Liver (tissue), 8 donors: ENCODE measurements at regions not wholly inside any gene's neighbourhood (a gene's known extent, or its start where the extent isn't known, plus 50 kb on each side); places are given as distances from the start of the nearest gene placed in this dataset.

Source experiments
- DNase-seq: peaks from one replicate; pipeline ENCODE4 v3.0.0-alpha.2; 2017; ENCODE audit warnings: low spot score
- H3K27ac ChIP-seq, 2 donors: one replicate each; pipeline ENCODE4 v1.7.0; 2013; ENCODE audit warnings: inconsistent platforms in 2 of 2, low read length in 2 of 2, control low read depth in 1 of 2, low read depth in 1 of 2, mild to moderate bottlenecking in 1 of 2
- H3K27me3 ChIP-seq, 4 donors: one replicate each; pipeline versions ENCODE4 v1.6.1 to v1.7.0; 2013; ENCODE audit warnings: low read length in 3 of 4, inconsistent platforms in 1 of 4, mild to moderate bottlenecking in 1 of 4, moderate library complexity in 1 of 4; ENCODE audit not compliant: control insufficient read depth in 4 of 4, insufficient read depth in 4 of 4
- H3K36me3 ChIP-seq, 4 donors: one replicate each; pipeline versions ENCODE4 v1.6.1 to v1.7.0; 2013; ENCODE audit warnings: low read length in 3 of 4, mild to moderate bottlenecking in 3 of 4, low read depth in 1 of 4, moderate library complexity in 1 of 4; ENCODE audit not compliant: control insufficient read depth in 4 of 4, insufficient read depth in 3 of 4
- H3K4me1 ChIP-seq, 4 donors: one replicate each; pipeline versions ENCODE4 v1.6.1 to v1.7.0; 2013; ENCODE audit warnings: low read length in 3 of 4, mild to moderate bottlenecking in 3 of 4, moderate library complexity in 1 of 4; ENCODE audit not compliant: control insufficient read depth in 4 of 4, insufficient read depth in 4 of 4
- H3K4me3 ChIP-seq, 3 donors: one replicate each; pipeline versions ENCODE4 v1.6.1 to v1.7.0; 2013; ENCODE audit warnings: low read length in 3 of 3, control low read depth in 1 of 3, low read depth in 1 of 3, mild to moderate bottlenecking in 1 of 3
- H3K9ac ChIP-seq, 2 donors: one replicate each; pipeline ENCODE4 v1.7.0; 2013; ENCODE audit warnings: low read length in 2 of 2, mild to moderate bottlenecking in 2 of 2, moderate library complexity in 2 of 2, control low read depth in 1 of 2, low read depth in 1 of 2
- H3K9me3 ChIP-seq, 4 donors: one replicate each; pipeline versions ENCODE4 v1.6.1 to v1.7.0; 2013; ENCODE audit warnings: low read length in 3 of 4; ENCODE audit not compliant: control insufficient read depth in 4 of 4
- EGR1 ChIP-seq, 2 donors: IDR thresholded peaks; 2 replicates each; pipeline ENCODE4 v1.6.1; 2016 to 2018; ENCODE audit warnings: antibody characterized with exemption in 2 of 2, low read depth in 2 of 2
- FOXA2 ChIP-seq: IDR thresholded peaks from 2 replicates; pipeline ENCODE4 v1.6.1; 2016; ENCODE audit warnings: antibody characterized with exemption
- GABPA ChIP-seq, 2 donors: IDR thresholded peaks in 1 of 2; conservative IDR thresholded peaks in 1 of 2; 2 replicates each; pipeline ENCODE4 v1.6.1; 2016; ENCODE audit warnings: antibody characterized with exemption in 2 of 2, mild to moderate bottlenecking in 1 of 2, moderate library complexity in 1 of 2
- HNF4G ChIP-seq: IDR thresholded peaks from 2 replicates; pipeline ENCODE4 v1.6.1; 2016; ENCODE audit warnings: antibody characterized with exemption
- JUND ChIP-seq, 2 donors: IDR thresholded peaks; 2 replicates each; pipeline ENCODE4 v1.6.1; 2016; ENCODE audit warnings: antibody characterized with exemption in 2 of 2
- NR2F2 ChIP-seq: IDR thresholded peaks from 2 replicates; pipeline ENCODE4 v1.6.1; 2016; ENCODE audit warnings: antibody characterized with exemption
- RXRA ChIP-seq, 2 donors: IDR thresholded peaks; 2 replicates each; pipeline ENCODE4 v1.6.1; 2017 to 2018; ENCODE audit warnings: antibody characterized with exemption in 2 of 2, mild to moderate bottlenecking in 1 of 2
- SP1 ChIP-seq: IDR thresholded peaks from 2 replicates; pipeline ENCODE4 v1.6.1; 2018; ENCODE audit warnings: antibody characterized with exemption, mild to moderate bottlenecking
- TAF1 ChIP-seq: conservative IDR thresholded peaks from 2 replicates; pipeline ENCODE4 v1.6.1; 2016; ENCODE audit warnings: antibody characterized with exemption, mild to moderate bottlenecking
- YY1 ChIP-seq: IDR thresholded peaks from 2 replicates; pipeline ENCODE4 v1.6.1; 2016; ENCODE audit warnings: antibody characterized with exemption, mild to moderate bottlenecking
- WGBS: extraction: QIAGEN DNeasy Blood & Tissue Kit; methylation state at CpG from one replicate; pipeline ENCODE4 v1.1.7; 2013; 5-methylcytosine and 5-hydroxymethylcytosine counted together
- TF ChIP-seq, protein P1 (sequence below): fragments of 150-350 bp; IDR thresholded peaks from 2 replicates; pipeline ENCODE4 v1.5.1; 2017; ENCODE audit warnings: improper control_type of control experiment, low read depth, low read length; ENCODE audit not compliant: missing input control
- TF ChIP-seq, protein P2 (sequence below): IDR thresholded peaks from 2 replicates; pipeline ENCODE4 v1.6.1; 2016; ENCODE audit warnings: antibody characterized with exemption
- TF ChIP-seq, protein P3 (sequence below): IDR thresholded peaks from 2 replicates; pipeline ENCODE4 v1.6.1; 2016; ENCODE audit warnings: antibody characterized with exemption, mild to moderate bottlenecking
- TF ChIP-seq, protein P4 (sequence below): IDR thresholded peaks from 2 replicates; pipeline ENCODE4 v1.6.1; 2016; ENCODE audit warnings: antibody characterized with exemption
- donor health status: healthy.
- donor health status: healthy.
- donor health status: healthy.
- donor health status: healthy.
- donor health status: healthy.

DNA sequence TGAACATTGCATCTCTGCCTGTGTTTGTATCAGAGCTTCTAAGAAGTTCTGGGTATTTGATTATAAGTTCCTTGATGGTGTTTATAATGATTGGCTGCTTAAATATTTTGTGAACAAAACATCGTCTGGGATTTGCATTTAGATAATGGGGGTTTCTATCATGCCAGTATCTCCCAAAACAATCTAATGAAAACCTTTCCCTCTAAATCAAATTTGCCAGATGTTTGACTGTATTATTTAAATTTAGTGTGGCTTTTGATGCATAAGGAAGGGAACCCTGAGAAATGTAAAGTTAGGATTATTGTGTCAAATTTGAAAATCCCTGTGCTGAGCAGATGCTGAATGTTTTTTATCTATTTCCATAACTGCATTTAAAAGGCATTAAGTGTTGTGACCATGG lies 159.9 kb downstream of the HS3ST3A1 start (continued):
- TF ChIP-seq, protein P1, sequence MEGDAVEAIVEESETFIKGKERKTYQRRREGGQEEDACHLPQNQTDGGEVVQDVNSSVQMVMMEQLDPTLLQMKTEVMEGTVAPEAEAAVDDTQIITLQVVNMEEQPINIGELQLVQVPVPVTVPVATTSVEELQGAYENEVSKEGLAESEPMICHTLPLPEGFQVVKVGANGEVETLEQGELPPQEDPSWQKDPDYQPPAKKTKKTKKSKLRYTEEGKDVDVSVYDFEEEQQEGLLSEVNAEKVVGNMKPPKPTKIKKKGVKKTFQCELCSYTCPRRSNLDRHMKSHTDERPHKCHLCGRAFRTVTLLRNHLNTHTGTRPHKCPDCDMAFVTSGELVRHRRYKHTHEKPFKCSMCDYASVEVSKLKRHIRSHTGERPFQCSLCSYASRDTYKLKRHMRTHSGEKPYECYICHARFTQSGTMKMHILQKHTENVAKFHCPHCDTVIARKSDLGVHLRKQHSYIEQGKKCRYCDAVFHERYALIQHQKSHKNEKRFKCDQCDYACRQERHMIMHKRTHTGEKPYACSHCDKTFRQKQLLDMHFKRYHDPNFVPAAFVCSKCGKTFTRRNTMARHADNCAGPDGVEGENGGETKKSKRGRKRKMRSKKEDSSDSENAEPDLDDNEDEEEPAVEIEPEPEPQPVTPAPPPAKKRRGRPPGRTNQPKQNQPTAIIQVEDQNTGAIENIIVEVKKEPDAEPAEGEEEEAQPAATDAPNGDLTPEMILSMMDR, result no peak

DNA sequence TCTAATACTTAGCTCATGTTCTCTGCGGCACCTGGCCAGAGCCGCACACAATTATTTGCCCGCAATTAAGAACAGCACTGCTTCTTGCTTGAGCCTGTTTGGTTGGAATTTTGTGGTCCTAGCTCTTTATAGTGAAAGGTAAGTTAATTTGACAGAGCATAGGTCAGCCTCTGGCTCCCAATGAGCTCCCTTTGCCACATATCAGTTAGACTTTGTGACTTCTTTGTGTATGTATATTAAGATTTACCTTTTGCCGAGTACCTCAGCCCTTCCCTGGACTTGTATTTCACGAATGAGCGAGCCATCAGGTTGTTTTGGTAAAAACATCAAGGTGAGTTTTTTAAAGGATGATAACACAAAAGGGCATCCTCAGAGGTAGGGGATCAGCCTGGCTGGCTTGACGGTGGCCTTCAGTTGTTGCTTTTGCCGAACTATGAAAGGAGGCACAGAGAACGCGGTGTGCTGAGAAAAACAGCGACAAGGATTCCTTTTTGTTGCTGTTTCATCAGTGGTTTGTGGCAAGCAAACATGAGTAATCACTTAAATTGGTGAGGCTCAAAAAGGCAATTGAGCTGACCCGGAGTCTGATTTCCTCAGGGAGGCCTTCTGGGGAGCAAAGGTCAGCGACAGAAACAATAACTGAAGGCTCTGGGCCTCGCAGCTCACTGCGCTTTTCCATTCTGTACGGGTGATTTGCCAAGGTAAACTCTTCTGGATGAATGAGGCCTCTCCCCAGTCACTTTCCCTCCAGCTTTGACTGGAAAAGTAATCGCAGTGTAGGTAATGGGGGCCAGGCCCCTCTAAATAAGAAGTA lies 163.6 kb downstream of the HS3ST3A1 start:
- no peaks in the 10 kb centered on the region for H3K36me3 ChIP-seq
- no peak overlapping the region for H3K27ac ChIP-seq
- H3K4me1 ChIP-seq, result no peaks in the 10 kb centered on the region
- DNase-seq, result no peak
- no peak overlapping the region for H3K9ac ChIP-seq
- peaks cover 0 to 2% (median 0%) of the 10 kb centered on the region in 4 donors for H3K9me3 ChIP-seq
- H3K4me3 ChIP-seq, result no peak overlapping the region
- 72% methylated on average over 17 of the region's 17 CpGs for WGBS
- no peaks in the 10 kb centered on the region for H3K27me3 ChIP-seq
- TF ChIP-seq EGR1 (IDR thresholded peaks at IDR 0.05; ENCODE audit: low read depth in 2 of 2), result no peak
- no peak for TF ChIP-seq NR2F2
- no peak for TF ChIP-seq YY1
- TF ChIP-seq, protein P2, sequence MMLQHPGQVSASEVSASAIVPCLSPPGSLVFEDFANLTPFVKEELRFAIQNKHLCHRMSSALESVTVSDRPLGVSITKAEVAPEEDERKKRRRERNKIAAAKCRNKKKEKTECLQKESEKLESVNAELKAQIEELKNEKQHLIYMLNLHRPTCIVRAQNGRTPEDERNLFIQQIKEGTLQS, result no peak
- TF ChIP-seq HNF4G, result no peak
- TF ChIP-seq FOXA2, result no peak
- TF ChIP-seq TAF1, result no peak
- TF ChIP-seq, protein P3, sequence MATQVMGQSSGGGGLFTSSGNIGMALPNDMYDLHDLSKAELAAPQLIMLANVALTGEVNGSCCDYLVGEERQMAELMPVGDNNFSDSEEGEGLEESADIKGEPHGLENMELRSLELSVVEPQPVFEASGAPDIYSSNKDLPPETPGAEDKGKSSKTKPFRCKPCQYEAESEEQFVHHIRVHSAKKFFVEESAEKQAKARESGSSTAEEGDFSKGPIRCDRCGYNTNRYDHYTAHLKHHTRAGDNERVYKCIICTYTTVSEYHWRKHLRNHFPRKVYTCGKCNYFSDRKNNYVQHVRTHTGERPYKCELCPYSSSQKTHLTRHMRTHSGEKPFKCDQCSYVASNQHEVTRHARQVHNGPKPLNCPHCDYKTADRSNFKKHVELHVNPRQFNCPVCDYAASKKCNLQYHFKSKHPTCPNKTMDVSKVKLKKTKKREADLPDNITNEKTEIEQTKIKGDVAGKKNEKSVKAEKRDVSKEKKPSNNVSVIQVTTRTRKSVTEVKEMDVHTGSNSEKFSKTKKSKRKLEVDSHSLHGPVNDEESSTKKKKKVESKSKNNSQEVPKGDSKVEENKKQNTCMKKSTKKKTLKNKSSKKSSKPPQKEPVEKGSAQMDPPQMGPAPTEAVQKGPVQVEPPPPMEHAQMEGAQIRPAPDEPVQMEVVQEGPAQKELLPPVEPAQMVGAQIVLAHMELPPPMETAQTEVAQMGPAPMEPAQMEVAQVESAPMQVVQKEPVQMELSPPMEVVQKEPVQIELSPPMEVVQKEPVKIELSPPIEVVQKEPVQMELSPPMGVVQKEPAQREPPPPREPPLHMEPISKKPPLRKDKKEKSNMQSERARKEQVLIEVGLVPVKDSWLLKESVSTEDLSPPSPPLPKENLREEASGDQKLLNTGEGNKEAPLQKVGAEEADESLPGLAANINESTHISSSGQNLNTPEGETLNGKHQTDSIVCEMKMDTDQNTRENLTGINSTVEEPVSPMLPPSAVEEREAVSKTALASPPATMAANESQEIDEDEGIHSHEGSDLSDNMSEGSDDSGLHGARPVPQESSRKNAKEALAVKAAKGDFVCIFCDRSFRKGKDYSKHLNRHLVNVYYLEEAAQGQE, result no peak
- no peak for TF ChIP-seq SP1
- no peak for TF ChIP-seq JUND (IDR thresholded peaks at IDR 0.05)
- TF ChIP-seq, protein P4, sequence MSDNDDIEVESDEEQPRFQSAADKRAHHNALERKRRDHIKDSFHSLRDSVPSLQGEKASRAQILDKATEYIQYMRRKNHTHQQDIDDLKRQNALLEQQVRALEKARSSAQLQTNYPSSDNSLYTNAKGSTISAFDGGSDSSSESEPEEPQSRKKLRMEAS, result no peak
- TF ChIP-seq GABPA (IDR thresholded peaks at IDR 0.05 in 1 of 2, conservative IDR thresholded peaks at IDR 0.05 in 1 of 2), result no peak
- TF ChIP-seq RXRA (IDR thresholded peaks at IDR 0.05), result no peak
- TF ChIP-seq, protein P1, result no peak
